Activated CD8-positive, alpha-beta T cell treated with anti-CD3 and anti-CD28 coated beads for 36 hours (primary cell): ENCODE measurements at regions not wholly inside any gene's neighbourhood (a gene's known extent, or its start where the extent isn't known, plus 50 kb on each side); places are given as distances from the start of the nearest gene placed in this dataset.

Source experiments
- ATAC-seq: fragments of 200-7000 bp; cut with Tn5 transposase; one replicate; pipeline ENCODE4 v1.10.0; 2021; ENCODE audit warnings: mild to moderate bottlenecking, moderate library complexity
- CTCF ChIA-PET: fragments of 350-600 bp; sonication (Branson Sonifier 250); formaldehyde crosslinking; loops from one replicate; lab custom pipeline; 2021; ENCODE audit warnings: antibody characterized with exemption; lab: Charles Lee
- POLR2A ChIA-PET: fragments of 350-600 bp; sonication (Branson Sonifier 250); formaldehyde crosslinking; loops from one replicate; lab custom pipeline; 2021; ENCODE audit warnings: antibody characterized with exemption; lab: Charles Lee
- DNase-seq: peaks from one replicate; pipeline ENCODE4 v3.0.0-alpha.2; 2020
- H3K27ac Mint-ChIP-seq: one replicate; pipeline ENCODE4 v1.8.0; 2021; ENCODE audit warnings: mild to moderate bottlenecking, mixed read lengths
- H3K27me3 Mint-ChIP-seq: one replicate; pipeline ENCODE4 v1.8.0; 2021; ENCODE audit warnings: mixed read lengths
- H3K36me3 Mint-ChIP-seq: one replicate; pipeline ENCODE4 v1.8.0; 2021; ENCODE audit warnings: low read depth, mixed read lengths
- H3K4me1 Mint-ChIP-seq: one replicate; pipeline ENCODE4 v1.8.0; 2021; ENCODE audit warnings: low read depth, mixed read lengths
- H3K4me3 Mint-ChIP-seq: one replicate; pipeline ENCODE4 v1.8.0; 2021; ENCODE audit warnings: mild to moderate bottlenecking, moderate library complexity, mixed read lengths
- H3K9me3 Mint-ChIP-seq: one replicate; pipeline ENCODE4 v1.8.0; 2021; ENCODE audit warnings: mixed read lengths
- CTCF ChIP-seq: fragments of 200-600 bp; IDR thresholded peaks from one replicate; pipeline ENCODE4 v1.8.0; 2022; ENCODE audit warnings: antibody characterized with exemption, mild to moderate bottlenecking
- intact Hi-C: fragments of 100-400 bp; cut with micrococcal nuclease; formaldehyde crosslinking; loops from one replicate; pipeline ENCODE4 v1.10.0; 2022

DNA sequence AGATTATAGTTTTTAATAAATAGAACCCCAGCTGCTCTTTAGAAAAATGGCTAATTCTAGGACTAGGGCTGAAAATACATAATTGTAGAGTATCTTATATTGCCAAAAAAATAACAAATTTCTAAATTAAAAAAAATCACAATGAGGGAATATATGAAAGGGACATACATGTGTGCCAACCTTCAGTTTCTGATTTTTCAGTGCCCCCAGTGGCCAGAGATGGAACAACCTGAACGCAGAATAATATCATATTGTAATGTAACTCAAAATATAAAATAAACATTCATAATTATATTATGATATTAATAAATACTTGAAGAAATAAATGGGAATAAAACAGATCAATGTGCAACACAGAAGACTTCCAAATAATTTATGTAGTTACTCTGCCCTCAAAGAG lies 460.5 kb downstream of the ZNF385D start:
- POLR2A ChIA-PET: no interaction called here
- Mint-ChIP-seq H3K27ac (no peak overlapping the region), H3K4me3 (no peak overlapping the region), H3K9me3 (peaks cover 7% of the 10 kb centered on the region), H3K36me3 (no peaks in the 10 kb centered on the region), H3K4me1 (no peaks in the 10 kb centered on the region), H3K27me3 (no peaks in the 10 kb centered on the region)
- CTCF ChIA-PET: interaction anchor here (0.5 kb wide), 1 partner anchor 774 kb away, joined by 3 read pairs; no protein-coding TSS in a partner anchor
- intact Hi-C loops: no loop called here
- DNase-seq: no peak
- TF ChIP-seq CTCF: peak; percentile 29
- ATAC-seq: no peak

- ChIA-PET POLR2A (no interaction called here), CTCF (no interaction called here)
- ATAC-seq: no peak
- peaks cover 14% of the 10 kb centered on the region for H3K9me3 Mint-ChIP-seq
- H3K4me3 Mint-ChIP-seq: no peak overlapping the region
- H3K36me3 Mint-ChIP-seq: no peaks in the 10 kb centered on the region
- intact Hi-C loops: no loop called here
- H3K4me1 Mint-ChIP-seq: no peaks in the 10 kb centered on the region
- DNase-seq: no peak
- no peak overlapping the region for H3K27ac Mint-ChIP-seq
- no peaks in the 10 kb centered on the region for H3K27me3 Mint-ChIP-seq
- no peak for TF ChIP-seq CTCF
Measured at GRCh38 chr3:21274079-21274571, 476.9 kb downstream of the ZNF385D start.

GRCh38 chr3:21273259-21274025 lies 477.6 kb downstream of the ZNF385D start:
- Mint-ChIP-seq H3K4me3 (no peak overlapping the region), H3K36me3 (no peaks in the 10 kb centered on the region), H3K4me1 (no peaks in the 10 kb centered on the region), H3K27ac (no peak overlapping the region), H3K9me3 (peaks cover 14% of the 10 kb centered on the region), H3K27me3 (no peaks in the 10 kb centered on the region)
- DNase-seq: no peak
- intact Hi-C loops: no loop called here
- POLR2A ChIA-PET: interaction anchor here (1.1 kb wide), 1 partner anchor 208 kb away, joined by 3 read pairs; no protein-coding TSS in a partner anchor
- ATAC-seq: no peak
- TF ChIP-seq CTCF: no peak
- CTCF ChIA-PET: no interaction called here

GRCh38 chr3:21271606-21272016 lies 479.4 kb downstream of the ZNF385D start:
- peaks cover 19% of the 10 kb centered on the region for H3K9me3 Mint-ChIP-seq
- CTCF ChIA-PET: no interaction called here
- no peak for ATAC-seq
- DNase-seq: no peak
- no peak overlapping the region for H3K27ac Mint-ChIP-seq
- H3K4me3 Mint-ChIP-seq: no peak overlapping the region
- no peaks in the 10 kb centered on the region for H3K36me3 Mint-ChIP-seq
- H3K4me1 Mint-ChIP-seq: no peaks in the 10 kb centered on the region
- TF ChIP-seq CTCF: no peak
- intact Hi-C loops: no loop called here
- no peaks in the 10 kb centered on the region for H3K27me3 Mint-ChIP-seq
- POLR2A ChIA-PET: no interaction called here

- no peaks in the 10 kb centered on the region for H3K27me3 Mint-ChIP-seq
- POLR2A ChIA-PET: no interaction called here
Measured at GRCh38 chr3:21269882-21270281, 481.1 kb downstream of the ZNF385D start.

More at GRCh38 chr3:21269882-21270281, 481.1 kb downstream of the ZNF385D start:
- Mint-ChIP-seq H3K4me3 (no peak overlapping the region), H3K9me3 (peaks cover 12% of the 10 kb centered on the region), H3K36me3 (no peaks in the 10 kb centered on the region), H3K27ac (no peak overlapping the region), H3K4me1 (no peaks in the 10 kb centered on the region)
- intact Hi-C loops: no loop called here
- DNase-seq (no peak), ATAC-seq (no peak)
- CTCF ChIA-PET: no interaction called here
- no peak for TF ChIP-seq CTCF
